ENCODE measurements at regions not wholly inside any gene's neighbourhood (a gene's known extent, or its start where the extent isn't known, plus 50 kb on each side); places are given as distances from the start of the nearest gene placed in this dataset.

DNA sequence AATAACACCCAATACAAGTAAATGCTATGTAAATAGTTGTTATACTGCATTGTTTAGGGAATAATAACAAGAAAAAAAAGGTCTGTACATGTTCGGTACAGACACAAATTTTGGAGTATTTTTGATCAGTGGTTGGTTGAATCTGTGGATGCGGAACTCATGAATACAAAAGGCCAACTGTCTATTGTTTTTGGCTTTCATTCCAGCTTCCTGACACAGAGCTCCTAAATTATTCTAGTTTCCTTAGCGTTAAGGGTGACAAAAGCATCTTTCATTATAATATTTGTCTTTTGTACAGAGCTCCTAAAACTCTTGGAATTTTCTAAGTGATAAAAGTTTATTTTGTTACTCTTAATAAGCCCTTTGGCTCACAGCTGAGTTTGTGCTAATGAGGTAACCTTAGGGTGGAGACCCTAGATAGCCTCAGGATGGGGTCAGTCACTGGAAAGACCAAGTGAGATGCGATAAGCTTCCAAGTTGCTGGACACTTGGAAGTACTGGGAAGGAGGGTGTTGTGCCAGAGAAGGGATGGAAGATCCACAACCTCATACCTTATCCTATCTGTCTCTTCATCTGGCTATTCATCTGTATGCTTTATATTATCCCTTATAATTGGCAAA, 57.4 kb upstream of the PRRC2C start:
- H3K27me3 ChIP-seq (ENCODE audit: insufficient read depth in 3 of 3, low read length in 2 of 3) = no peaks in the 10 kb centered on the region
- TF ChIP-seq CTCF (IDR thresholded peaks at IDR 0.05) = no peak
- no peaks in the 10 kb centered on the region for H3K36me3 ChIP-seq (ENCODE audit: insufficient read depth in 1 of 2, low read depth in 1 of 2)
- H3K4me3 ChIP-seq = no peak overlapping the region
- H3K9me3 ChIP-seq = no peaks in the 10 kb centered on the region
- WGBS, 3 donors = 42 to 45% (median 44%) methylated on average over 4 of the region's 4 CpGs
- DNase-seq = no peak
- intact Hi-C loops (cut with DNase I) = no loop called here
- H3K27ac ChIP-seq = no peak overlapping the region
- ATAC-seq = no peak
- no peaks in the 10 kb centered on the region for H3K4me1 ChIP-seq

DNA sequence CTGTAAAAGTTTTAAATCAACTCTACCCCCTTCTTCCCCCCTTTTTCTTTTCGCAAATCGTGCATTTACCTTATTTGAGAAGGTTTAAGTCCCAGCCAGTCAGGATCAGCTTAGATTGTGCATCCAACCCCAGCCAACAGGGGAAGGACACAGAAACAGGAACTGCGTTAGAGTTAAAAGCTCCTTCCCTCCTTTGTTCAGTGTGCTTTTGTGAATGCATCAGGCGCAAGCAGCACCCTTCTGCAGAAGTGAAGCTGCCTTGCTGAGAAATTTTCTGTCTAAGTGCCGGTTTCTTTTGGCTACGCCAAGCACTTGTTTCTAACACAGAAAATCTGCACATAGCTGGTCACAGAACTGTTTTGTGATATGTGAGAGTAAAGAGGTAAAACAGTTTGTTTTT, 56.2 kb upstream of the PRRC2C start:
- no peak for DNase-seq
- Histone ChIP-seq H3K27me3 (ENCODE audit: insufficient read depth in 3 of 3, low read length in 2 of 3) (no peaks in the 10 kb centered on the region), H3K36me3 (ENCODE audit: insufficient read depth in 1 of 2, low read depth in 1 of 2) (no peaks in the 10 kb centered on the region), H3K9me3 (no peaks in the 10 kb centered on the region), H3K27ac (no peak overlapping the region), H3K4me1 (no peaks in the 10 kb centered on the region), H3K4me3 (no peak overlapping the region)
- intact Hi-C loops (cut with DNase I) = no loop called here
- WGBS, 3 donors = 88 to 94% (median 89%) methylated on average over 6 of the region's 6 CpGs
- no peak for ATAC-seq
- no peak for TF ChIP-seq CTCF (IDR thresholded peaks at IDR 0.05)

DNA sequence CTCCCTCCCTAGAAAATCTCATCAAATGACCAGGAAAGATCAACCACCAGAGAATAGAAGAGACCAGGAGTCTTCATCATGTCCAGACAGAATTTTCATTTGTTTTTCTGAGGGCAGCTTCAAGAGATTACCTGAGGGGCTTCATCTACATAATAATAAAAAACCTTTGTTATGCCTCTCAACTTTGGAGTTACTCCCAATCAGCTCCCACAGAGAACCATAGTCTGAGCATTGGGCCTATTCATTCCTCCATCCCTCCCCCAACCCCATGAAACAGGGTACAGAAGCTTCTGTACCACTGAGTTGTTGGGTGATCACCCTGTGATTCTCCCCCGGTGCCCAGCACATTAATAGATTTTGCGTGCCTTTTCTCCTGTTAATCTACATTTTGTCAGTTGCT, 53.3 kb upstream of the PRRC2C start:
- 39 to 68% (median 62%) methylated on average over 2 of the region's 2 CpGs for WGBS, 3 donors
- DNase-seq (no peak), ATAC-seq (no peak)
- Histone ChIP-seq H3K36me3 (ENCODE audit: insufficient read depth in 1 of 2, low read depth in 1 of 2) (no peaks in the 10 kb centered on the region), H3K4me1 (no peaks in the 10 kb centered on the region), H3K27me3 (ENCODE audit: insufficient read depth in 3 of 3, low read length in 2 of 3) (no peaks in the 10 kb centered on the region), H3K4me3 (no peak overlapping the region), H3K27ac (no peak overlapping the region), H3K9me3 (no peaks in the 10 kb centered on the region)
- no peak for TF ChIP-seq CTCF (IDR thresholded peaks at IDR 0.05)
- intact Hi-C loops (cut with DNase I) = no loop called here

DNA sequence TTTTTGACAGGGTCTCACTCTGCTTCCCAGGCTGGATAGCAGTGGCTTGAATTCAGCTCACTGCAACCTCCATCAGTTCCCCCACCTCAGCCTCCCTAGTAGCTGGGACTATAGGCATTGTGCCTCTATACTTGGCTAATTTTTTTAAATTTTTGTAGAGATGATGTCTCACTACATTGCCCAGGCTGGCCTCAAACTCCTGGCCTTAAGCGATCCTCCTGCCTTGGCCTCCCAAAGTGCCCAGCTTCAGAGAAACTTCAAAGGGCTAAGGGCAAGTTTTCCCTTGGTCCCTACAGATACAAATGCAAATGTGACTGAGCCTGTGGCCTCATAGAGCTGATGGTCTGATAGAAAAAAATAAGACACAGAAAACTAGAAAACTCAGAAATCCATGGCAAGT, 52.9 kb upstream of the PRRC2C start:
- no peaks in the 10 kb centered on the region for H3K4me1 ChIP-seq
- intact Hi-C loops (cut with DNase I) = no loop called here
- 97 to 100% (median 98%) methylated on average over 1 of the region's 1 CpG for WGBS, 3 donors
- no peaks in the 10 kb centered on the region for H3K9me3 ChIP-seq
- TF ChIP-seq CTCF (IDR thresholded peaks at IDR 0.05) = no peak
- no peaks in the 10 kb centered on the region for H3K36me3 ChIP-seq (ENCODE audit: insufficient read depth in 1 of 2, low read depth in 1 of 2)
- H3K27ac ChIP-seq = no peak overlapping the region
- DNase-seq (no peak), ATAC-seq (no peak)
- H3K4me3 ChIP-seq = no peak overlapping the region
- H3K27me3 ChIP-seq (ENCODE audit: insufficient read depth in 3 of 3, low read length in 2 of 3) = no peaks in the 10 kb centered on the region

DNA sequence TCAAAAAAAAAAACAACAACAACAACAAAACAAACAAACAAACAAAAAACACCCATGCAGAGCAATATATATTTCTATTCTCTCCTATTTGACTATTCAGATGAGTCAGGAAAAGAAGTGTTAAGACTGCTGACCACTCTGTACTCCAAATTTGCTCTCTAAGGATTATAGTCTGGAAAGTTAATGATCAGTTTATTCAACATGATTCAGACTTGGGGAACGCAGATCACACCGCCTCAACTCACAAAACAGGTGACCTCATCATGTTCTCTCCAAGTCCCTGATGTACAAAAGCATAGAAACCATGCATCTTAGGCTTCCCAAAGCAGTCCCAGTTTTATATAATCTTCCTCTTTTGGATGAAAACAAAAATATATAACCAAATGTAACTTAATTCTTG, 51.9 kb upstream of the PRRC2C start:
- Histone ChIP-seq H3K9me3 (no peaks in the 10 kb centered on the region), H3K36me3 (ENCODE audit: insufficient read depth in 1 of 2, low read depth in 1 of 2) (no peaks in the 10 kb centered on the region), H3K4me3 (no peak overlapping the region), H3K27ac (no peak overlapping the region), H3K4me1 (no peaks in the 10 kb centered on the region), H3K27me3 (ENCODE audit: insufficient read depth in 3 of 3, low read length in 2 of 3) (no peaks in the 10 kb centered on the region)
- WGBS, 3 donors = 77 to 87% (median 78%) methylated on average over 2 of the region's 2 CpGs
- intact Hi-C loops (cut with DNase I) = no loop called here
- ATAC-seq = no peak
- TF ChIP-seq CTCF (IDR thresholded peaks at IDR 0.05) = no peak
- DNase-seq = no peak
